ENCODE measurements at regions not wholly inside any gene's neighbourhood (a gene's known extent, or its start where the extent isn't known, plus 50 kb on each side); places are given as distances from the start of the nearest gene placed in this dataset.

GRCh38 chr4:81776794-81777193 lies 305.1 kb upstream of the RASGEF1B start:
- intact Hi-C loops (cut with DNase I): no loop called here
- ATAC-seq: no peak

GRCh38 chr4:81773557-81773956 lies 301.9 kb upstream of the RASGEF1B start:
- intact Hi-C loops (cut with DNase I): no loop called here
- ATAC-seq: no peak
- DNase-seq: no peak

More at GRCh38 chr4:81776794-81777193, 305.1 kb upstream of the RASGEF1B start:
- DNase-seq: no peak

GRCh38 chr4:81771721-81772120 lies 300.0 kb upstream of the RASGEF1B start:
- DNase-seq: no peak
- intact Hi-C loops (cut with DNase I): no loop called here
- no peak for ATAC-seq

GRCh38 chr4:81769244-81769643 lies 297.5 kb upstream of the RASGEF1B start:
- ATAC-seq: no peak
- intact Hi-C loops (cut with DNase I): no loop called here
- no peak for DNase-seq

- intact Hi-C loops (cut with DNase I): no loop called here
- ATAC-seq: peak in 1 of 2 donors; percentile 55
Measured at GRCh38 chr4:81758574-81759264, 287.0 kb upstream of the RASGEF1B start.

GRCh38 chr4:81757691-81758090 lies 286.0 kb upstream of the RASGEF1B start:
- ATAC-seq: no peak
- intact Hi-C loops (cut with DNase I): no loop called here
- peak; percentile 25 for DNase-seq

More at GRCh38 chr4:81758574-81759264, 287.0 kb upstream of the RASGEF1B start:
- DNase-seq: no peak

GRCh38 chr4:81756973-81757372 lies 285.3 kb upstream of the RASGEF1B start:
- no peak for DNase-seq
- intact Hi-C loops (cut with DNase I): no loop called here
- ATAC-seq: no peak

GRCh38 chr4:81756042-81756441 lies 284.3 kb upstream of the RASGEF1B start:
- DNase-seq (no peak), ATAC-seq (no peak)
- intact Hi-C loops (cut with DNase I): no loop called here

- intact Hi-C loops (cut with DNase I): no loop called here
- ATAC-seq (no peak), DNase-seq (no peak)
Measured at GRCh38 chr4:81754169-81754568, 282.5 kb upstream of the RASGEF1B start.

- DNase-seq: no peak
- no peak for ATAC-seq
- intact Hi-C loops (cut with DNase I): no loop called here
Measured at GRCh38 chr4:81751531-81752289, 280.0 kb upstream of the RASGEF1B start.

- intact Hi-C loops (cut with DNase I): no loop called here
- DNase-seq (no peak), ATAC-seq (peak; percentile 51 to 53)
Measured at GRCh38 chr4:81747242-81747930, 275.7 kb upstream of the RASGEF1B start.

GRCh38 chr4:81746773-81747172 lies 275.1 kb upstream of the RASGEF1B start:
- DNase-seq (no peak), ATAC-seq (no peak)
- intact Hi-C loops (cut with DNase I): no loop called here

- intact Hi-C loops (cut with DNase I): no loop called here
- no peak for DNase-seq
- ATAC-seq: no peak
Measured at GRCh38 chr4:81746071-81746470, 274.4 kb upstream of the RASGEF1B start.

GRCh38 chr4:81745050-81745449 lies 273.3 kb upstream of the RASGEF1B start:
- DNase-seq (no peak), ATAC-seq (no peak)
- intact Hi-C loops (cut with DNase I): no loop called here

- intact Hi-C loops (cut with DNase I): no loop called here
- ATAC-seq: no peak
- DNase-seq: no peak
Measured at GRCh38 chr4:81743731-81744435, 272.2 kb upstream of the RASGEF1B start.

- intact Hi-C loops (cut with DNase I): no loop called here
- ATAC-seq (peak in 1 of 2 donors; percentile 37), DNase-seq (no peak)
Measured at GRCh38 chr4:81740487-81740886, 268.8 kb upstream of the RASGEF1B start.

GRCh38 chr4:81738891-81739290 lies 267.2 kb upstream of the RASGEF1B start:
- intact Hi-C loops (cut with DNase I): no loop called here
- ATAC-seq (no peak), DNase-seq (no peak)

GRCh38 chr4:81737865-81738559 lies 266.3 kb upstream of the RASGEF1B start:
- DNase-seq (no peak), ATAC-seq (no peak)
- intact Hi-C loops (cut with DNase I): no loop called here

- intact Hi-C loops (cut with DNase I): no loop called here
- DNase-seq (no peak), ATAC-seq (no peak)
Measured at GRCh38 chr4:81736324-81736723, 264.6 kb upstream of the RASGEF1B start.
